ENCODE measurements at regions not wholly inside any gene's neighbourhood (a gene's known extent, or its start where the extent isn't known, plus 50 kb on each side); places are given as distances from the start of the nearest gene placed in this dataset.
"Not testable (repeated sequence)": the region's sequence is repeated elsewhere in the genome, so short reads cannot be mapped to it uniquely, and the experiment has no call there.

GRCh38 chr2:118791483-118791882 lies 56.0 kb downstream of the EN1 start:
- DNase-seq (ENCODE audit: low read depth in 3 of 3) = no peak

- no peak for DNase-seq (ENCODE audit: low read depth in 3 of 3)
Observed at GRCh38 chr2:118786746-118787145, 60.7 kb downstream of the EN1 start.

- DNase-seq (ENCODE audit: low read depth in 3 of 3) = no peak
Observed at GRCh38 chr2:118784860-118785259, 62.6 kb downstream of the EN1 start.

GRCh38 chr2:118779362-118779761 lies 68.1 kb downstream of the EN1 start:
- DNase-seq (ENCODE audit: low read depth in 3 of 3) = no peak

GRCh38 chr2:118774458-118775133 lies 72.9 kb downstream of the EN1 start:
- peak in 1 of 3 experiments; percentile 21 for DNase-seq (ENCODE audit: low read depth in 3 of 3)

GRCh38 chr2:118773826-118774225 lies 73.6 kb downstream of the EN1 start:
- no peak for DNase-seq (ENCODE audit: low read depth in 3 of 3)

- no peak for DNase-seq (ENCODE audit: low read depth in 3 of 3)
Observed at GRCh38 chr2:118772487-118773200, 74.8 kb downstream of the EN1 start.

- no peak for DNase-seq (ENCODE audit: low read depth in 3 of 3)
Observed at GRCh38 chr2:118769707-118770400, 77.6 kb downstream of the EN1 start.

GRCh38 chr2:118766871-118767270 lies 80.6 kb downstream of the EN1 start:
- no peak for DNase-seq (ENCODE audit: low read depth in 3 of 3)

- DNase-seq (ENCODE audit: low read depth in 3 of 3) = no peak
Observed at GRCh38 chr2:118764855-118765254, 82.6 kb downstream of the EN1 start.

GRCh38 chr2:118763797-118764196 lies 83.7 kb downstream of the EN1 start:
- DNase-seq (ENCODE audit: low read depth in 3 of 3) = no peak

- no peak for DNase-seq (ENCODE audit: low read depth in 3 of 3)
Observed at GRCh38 chr2:118762290-118762689, 85.2 kb downstream of the EN1 start.

GRCh38 chr2:118761771-118762170 lies 85.7 kb downstream of the EN1 start:
- DNase-seq (ENCODE audit: low read depth in 3 of 3) = no peak

GRCh38 chr2:118755901-118756300 lies 91.5 kb downstream of the EN1 start:
- DNase-seq (ENCODE audit: low read depth in 3 of 3) = no peak

- DNase-seq (ENCODE audit: low read depth in 3 of 3) = no peak
Observed at GRCh38 chr2:118755384-118755783, 92.1 kb downstream of the EN1 start.

- no peak for DNase-seq (ENCODE audit: low read depth in 3 of 3)
Observed at GRCh38 chr2:118752762-118753429, 94.6 kb downstream of the EN1 start.

GRCh38 chr2:118750959-118751565 lies 96.4 kb downstream of the EN1 start:
- no peak for DNase-seq (ENCODE audit: low read depth in 3 of 3)

- no peak for DNase-seq (ENCODE audit: low read depth in 3 of 3)
Observed at GRCh38 chr2:118748245-118748885, 99.1 kb downstream of the EN1 start.

- no peak for DNase-seq (ENCODE audit: low read depth in 3 of 3)
Observed at GRCh38 chr2:118747637-118748036, 99.8 kb downstream of the EN1 start.

- no peak for DNase-seq (ENCODE audit: low read depth in 3 of 3)
Observed at GRCh38 chr2:118747066-118747465, 100.4 kb downstream of the EN1 start.

- not testable (repeated sequence) for DNase-seq (ENCODE audit: low read depth in 3 of 3)
Observed at GRCh38 chr2:118744682-118745181, 102.7 kb downstream of the EN1 start.
